HG03354 (cell line): ENCODE measurements at regions not wholly inside any gene's neighbourhood (a gene's known extent, or its start where the extent isn't known, plus 50 kb on each side); places are given as distances from the start of the nearest gene placed in this dataset.
A peak's percentile ranks its signal among the peaks of the same experiment; 100 is the strongest.

ENCODE experiments used
- ATAC-seq: cut with Tn5 transposase; IDR thresholded peaks from one replicate; pipeline ENCODE4 v1.9.1; 2021; ENCODE audit warnings: mild to moderate bottlenecking; ENCODE audit not compliant: unreplicated experiment, poor library complexity, severe bottlenecking

GRCh38 chr5:126365446-126366198 is 57.6 kb upstream of the GRAMD2B start:
- ATAC-seq, result no peak

- no peak for ATAC-seq
These were observed 57.0 kb upstream of the GRAMD2B start for GRCh38 chr5:126366199-126366560.

GRCh38 chr5:126368239-126368812 is 54.9 kb upstream of the GRAMD2B start:
- no peak for ATAC-seq

- no peak for ATAC-seq
These were observed 54.1 kb upstream of the GRAMD2B start for GRCh38 chr5:126369083-126369482.

- peak; percentile 32 for ATAC-seq
These were observed 53.0 kb upstream of the GRAMD2B start for GRCh38 chr5:126369995-126370731.

- ATAC-seq, result peak; percentile 52
These were observed 52.2 kb upstream of the GRAMD2B start for GRCh38 chr5:126370796-126371718.

- ATAC-seq, result no peak
These were observed 49.7 kb upstream of the GRAMD2B start for GRCh38 chr5:126373375-126374108.
